Left renal pelvis (tissue), 4 donors: ENCODE measurements at regions not wholly inside any gene's neighbourhood (a gene's known extent, or its start where the extent isn't known, plus 50 kb on each side); places are given as distances from the start of the nearest gene placed in this dataset.
"Not testable (repeated sequence)": the region's sequence is repeated elsewhere in the genome, so short reads cannot be mapped to it uniquely, and the experiment has no call there.

Experiments
- DNase-seq, 4 donors: peaks; one replicate each; pipeline ENCODE4 v3.0.0-alpha.2; 2013; ENCODE audit warnings: low read depth in 4 of 4, low spot score in 3 of 4

- no peak for DNase-seq
These were observed 346.4 kb upstream of the KCNMB2 start for GRCh38 chr3:178189854-178190253.

DNA sequence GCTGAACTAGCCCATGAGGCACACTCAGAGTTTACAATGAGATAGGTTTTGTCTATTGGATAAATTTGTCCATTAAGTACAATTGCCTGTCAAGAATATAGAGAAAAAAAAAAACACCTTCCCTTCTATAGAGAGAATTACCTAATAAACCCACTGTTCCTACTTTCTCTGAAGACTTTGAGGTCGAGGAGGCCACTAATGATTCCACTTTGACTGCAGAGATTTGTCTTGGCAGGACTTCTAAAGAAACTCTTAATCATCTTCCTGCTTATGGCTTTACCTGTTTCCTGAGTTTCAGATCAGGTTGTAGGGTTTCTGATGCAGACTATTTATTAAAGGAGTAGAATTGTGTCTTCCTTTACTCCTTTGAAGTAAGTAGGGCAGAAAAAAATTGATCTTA lies 342.4 kb upstream of the KCNMB2 start:
- DNase-seq, result no peak

- DNase-seq, result no peak
These were observed 341.7 kb upstream of the KCNMB2 start for GRCh38 chr3:178194539-178194938.

DNA sequence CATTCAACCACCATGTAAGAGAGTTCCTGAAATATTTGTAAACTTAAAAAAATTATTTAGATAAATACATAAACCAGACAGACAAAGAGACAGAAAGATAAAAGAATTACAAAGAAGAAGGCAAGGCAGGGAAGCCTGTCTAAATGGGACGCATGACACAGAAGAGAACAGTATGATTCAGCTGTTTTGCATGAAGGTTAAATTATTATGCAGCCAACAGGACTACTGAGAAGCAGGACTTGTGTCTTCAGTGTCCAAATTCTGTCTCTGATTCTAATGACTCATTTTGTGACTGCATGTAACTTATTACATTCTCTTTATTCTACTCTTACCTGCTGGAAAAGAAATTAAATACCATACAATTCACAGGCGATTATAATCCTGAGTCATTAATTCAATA lies 340.4 kb upstream of the KCNMB2 start:
- DNase-seq, result no peak

DNA sequence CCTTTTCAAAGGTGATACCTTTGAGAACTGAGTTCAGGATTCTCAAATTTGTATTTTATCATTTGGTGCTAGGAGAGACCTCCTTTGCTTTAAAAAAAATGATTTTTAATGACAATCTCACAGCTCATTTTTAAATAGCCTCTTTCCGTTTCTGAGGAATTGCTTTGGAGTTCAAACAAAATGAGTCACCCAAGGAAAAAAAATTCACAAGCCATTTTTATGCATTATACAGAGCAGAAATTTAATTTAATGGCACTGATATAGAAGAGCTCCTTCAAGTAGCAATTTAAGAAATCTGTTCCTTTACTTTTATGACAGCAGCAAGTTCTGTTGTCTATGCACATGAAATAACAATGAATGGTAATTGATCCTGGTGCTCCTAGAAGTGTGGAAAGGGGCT lies 337.9 kb upstream of the KCNMB2 start:
- no peak for DNase-seq

- DNase-seq, result no peak
These were observed 335.9 kb upstream of the KCNMB2 start for GRCh38 chr3:178200316-178200715.

GRCh38 chr3:178201714-178202113 lies 334.5 kb upstream of the KCNMB2 start:
- no peak for DNase-seq

- no peak for DNase-seq
These were observed 334.0 kb upstream of the KCNMB2 start for GRCh38 chr3:178202194-178202593.

- no peak for DNase-seq
These were observed 333.1 kb upstream of the KCNMB2 start for GRCh38 chr3:178203165-178203564.

GRCh38 chr3:178203650-178204049 lies 332.6 kb upstream of the KCNMB2 start:
- no peak for DNase-seq

- DNase-seq, result no peak
These were observed 330.5 kb upstream of the KCNMB2 start for GRCh38 chr3:178205740-178206139.

DNA sequence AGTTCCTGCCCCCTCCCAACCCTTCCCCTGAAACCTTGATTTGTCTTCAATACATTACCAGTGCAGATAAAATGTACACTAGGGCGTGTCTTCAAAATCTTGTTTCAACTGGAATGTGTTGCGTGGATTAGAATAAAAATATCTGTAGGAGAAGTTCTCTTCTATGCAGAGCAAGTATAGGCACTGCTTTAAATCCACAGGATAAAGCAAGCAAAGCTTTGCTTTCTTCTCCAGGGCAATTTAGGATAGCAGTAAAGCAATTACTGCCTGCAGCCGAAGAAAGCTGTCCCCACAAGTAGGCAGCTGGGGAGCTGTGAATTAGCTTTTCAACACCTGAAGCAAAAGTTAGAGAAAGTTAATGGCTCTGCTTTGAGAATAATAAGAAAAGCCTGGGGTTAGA lies 329.7 kb upstream of the KCNMB2 start:
- no peak for DNase-seq

GRCh38 chr3:178207161-178207560 lies 329.1 kb upstream of the KCNMB2 start:
- DNase-seq, result not testable (repeated sequence)

DNA sequence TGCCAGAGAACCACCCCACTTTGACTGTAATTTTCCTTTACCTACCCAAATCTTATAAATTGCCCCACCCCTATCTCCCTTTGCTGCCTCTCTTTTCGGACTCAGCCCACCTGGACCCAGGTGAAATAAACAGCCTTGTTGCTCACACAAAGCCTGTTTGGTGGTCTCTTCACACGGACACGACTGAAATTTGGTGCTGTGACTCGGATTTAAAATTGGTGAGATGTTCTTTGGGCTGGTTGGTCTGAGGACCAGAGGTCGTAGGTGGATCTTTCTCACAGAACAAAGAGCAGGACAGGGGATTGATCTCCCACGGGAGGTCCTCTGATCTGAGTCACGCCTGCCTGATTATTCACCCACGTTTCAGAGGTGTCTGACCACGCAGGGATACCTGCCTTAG lies 328.6 kb upstream of the KCNMB2 start:
- DNase-seq, result not testable (repeated sequence)

DNA sequence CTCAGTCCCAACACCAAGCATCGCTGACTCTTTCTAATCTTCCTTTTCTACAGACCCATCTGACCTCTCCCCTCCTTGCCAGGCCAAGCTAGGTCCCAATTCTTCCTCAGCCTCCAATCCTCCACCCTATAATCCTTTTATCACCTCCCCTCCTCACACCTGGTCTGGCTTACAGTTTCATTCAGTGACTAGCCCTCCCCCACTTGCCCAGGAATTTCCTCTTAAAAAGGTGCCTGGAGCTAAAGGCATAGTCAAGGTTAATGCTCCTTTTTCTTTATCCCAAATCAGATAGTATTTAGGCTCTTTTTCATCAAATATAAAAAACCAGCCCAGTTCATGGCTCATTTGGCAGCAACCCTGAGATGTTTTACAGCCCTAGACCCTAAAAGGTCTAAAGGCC lies 327.1 kb upstream of the KCNMB2 start:
- DNase-seq, result not testable (repeated sequence)

DNA sequence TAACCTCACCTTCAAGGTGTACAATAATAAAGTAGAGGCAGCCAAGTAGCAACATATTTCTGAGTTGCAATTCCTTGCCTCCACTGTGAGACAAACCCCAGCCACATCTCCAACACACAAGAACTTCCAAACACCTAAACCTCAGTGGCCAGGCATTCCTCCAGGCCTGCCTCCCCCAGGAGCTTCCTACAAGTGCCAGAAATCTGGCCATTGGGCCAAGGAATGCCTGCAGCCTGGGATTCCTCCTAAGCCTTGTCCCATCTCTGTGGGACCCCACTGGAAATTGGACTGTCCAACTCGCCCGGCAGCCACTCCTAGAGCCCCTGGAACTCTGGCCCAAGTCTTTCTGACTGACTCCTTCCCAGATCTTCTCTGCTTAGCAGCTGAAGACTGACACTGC lies 326.6 kb upstream of the KCNMB2 start:
- not testable (repeated sequence) for DNase-seq

DNA sequence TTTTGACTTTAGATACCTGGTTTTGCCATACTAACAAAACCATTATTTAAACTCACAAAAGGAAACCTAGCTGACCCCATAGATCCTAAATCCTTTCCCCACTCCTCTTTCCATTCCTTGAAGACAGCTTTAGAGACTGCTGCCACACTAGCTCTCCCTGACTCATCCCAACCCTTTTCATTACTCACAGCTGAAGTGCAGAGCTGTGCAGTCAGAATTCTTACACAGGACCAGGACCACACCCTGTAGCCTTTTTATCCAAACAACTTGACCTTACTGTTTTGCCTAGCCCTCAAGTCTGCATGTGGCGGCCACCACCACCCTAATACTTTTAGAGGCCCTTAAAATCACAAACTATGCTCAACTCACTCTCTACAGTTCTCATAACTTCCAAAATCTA lies 325.1 kb upstream of the KCNMB2 start:
- not testable (repeated sequence) for DNase-seq

DNA sequence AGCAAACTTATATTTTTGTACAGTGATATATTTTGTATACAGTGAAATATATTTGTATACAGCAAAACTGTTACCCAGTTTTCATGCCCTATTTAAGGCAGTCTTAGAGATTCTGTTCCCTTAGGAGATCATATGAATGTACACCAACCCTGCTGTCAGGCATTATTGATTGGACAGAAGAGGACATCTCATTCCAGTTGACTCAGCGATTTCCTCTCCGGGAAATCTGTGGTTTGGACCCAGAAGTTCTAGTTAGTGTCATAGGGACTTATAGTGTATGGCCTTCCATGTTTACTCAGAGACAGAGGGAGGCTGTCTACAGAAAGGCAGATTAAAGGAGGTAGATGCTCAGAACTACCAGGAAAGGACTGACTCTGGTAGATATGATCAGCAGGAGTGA lies 318.8 kb upstream of the KCNMB2 start:
- no peak for DNase-seq

- no peak for DNase-seq
These were observed 318.0 kb upstream of the KCNMB2 start for GRCh38 chr3:178218231-178218630.

DNA sequence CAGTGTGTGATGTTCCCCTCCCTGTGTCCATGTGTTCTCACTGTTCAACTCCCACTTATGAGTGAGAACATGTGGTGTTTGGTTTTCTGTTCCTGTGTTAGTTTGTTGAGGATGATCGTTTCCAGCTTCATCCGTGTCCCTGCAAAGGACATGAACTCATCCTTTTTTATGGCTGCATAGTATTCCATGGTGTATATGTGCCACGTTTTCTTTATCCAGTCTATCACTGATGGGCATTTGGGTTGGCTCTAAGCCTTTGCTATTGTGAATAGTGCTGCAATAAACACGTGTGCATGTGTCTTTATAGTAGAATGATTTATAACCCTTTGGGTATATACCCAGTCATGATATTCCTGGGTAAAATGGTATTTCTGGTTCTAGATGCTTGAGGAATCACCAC lies 316.6 kb upstream of the KCNMB2 start:
- DNase-seq, result not testable (repeated sequence)

DNA sequence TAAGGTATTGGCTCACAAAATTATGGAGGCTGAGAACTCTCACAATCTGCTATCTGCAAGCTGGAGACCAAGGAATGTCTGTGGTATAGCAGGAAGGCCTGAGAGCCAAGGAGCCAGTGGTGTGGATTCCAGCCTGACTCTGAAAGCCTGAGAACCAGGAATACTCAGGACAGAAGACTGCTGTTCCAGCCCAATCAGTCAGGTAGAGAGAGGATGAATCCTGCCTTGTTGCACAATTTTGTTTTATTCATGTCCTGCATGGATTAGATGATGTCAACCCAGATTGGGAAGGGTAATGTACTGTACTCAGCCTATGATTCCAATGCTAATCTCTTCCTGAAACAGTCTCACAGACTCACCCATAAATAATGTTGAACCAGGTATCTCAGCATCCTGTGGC lies 312.4 kb upstream of the KCNMB2 start:
- no peak for DNase-seq

DNA sequence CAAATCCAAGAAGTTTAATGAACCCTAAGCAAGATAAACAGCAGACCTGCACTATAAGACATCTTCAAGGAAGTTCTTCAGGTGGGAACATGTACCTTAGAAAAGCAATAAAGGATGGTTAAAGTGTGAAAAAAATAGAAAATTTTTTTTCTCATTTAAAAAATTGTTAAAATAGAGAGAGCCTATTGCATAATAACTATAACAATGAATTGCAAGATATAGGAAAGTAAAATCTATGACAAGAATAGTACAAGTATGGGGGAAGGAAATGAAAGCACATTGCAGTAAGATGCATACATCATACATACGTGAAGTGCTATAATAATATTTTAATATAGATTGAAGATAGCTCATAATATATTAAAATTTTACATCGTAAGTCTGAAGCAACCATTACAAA lies 310.1 kb upstream of the KCNMB2 start:
- DNase-seq, result no peak

DNA sequence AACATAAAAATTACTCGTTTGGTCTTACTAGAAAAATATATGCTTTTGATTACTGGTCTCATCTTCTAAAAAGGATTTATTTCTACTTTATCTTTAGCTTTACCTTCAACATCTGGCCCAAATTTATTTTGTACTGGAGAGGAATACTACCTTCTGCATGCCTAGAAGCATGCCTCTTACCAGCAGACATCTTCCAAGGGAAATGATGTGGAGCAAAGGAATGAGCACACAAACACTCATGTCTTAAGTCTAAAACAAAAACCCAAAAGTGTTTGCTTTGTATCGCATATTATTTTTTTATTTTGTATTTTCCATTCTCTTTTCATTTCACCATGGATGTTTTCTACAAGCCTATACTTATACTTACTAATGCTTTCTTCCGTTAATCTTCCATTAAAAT lies 304.6 kb upstream of the KCNMB2 start:
- DNase-seq, result no peak
